ENCODE measurements at regions not wholly inside any gene's neighbourhood (a gene's known extent, or its start where the extent isn't known, plus 50 kb on each side); places are given as distances from the start of the nearest gene placed in this dataset.

- FAIRE-seq (no peak), DNase-seq (ENCODE audit: low read depth, low spot score) (no peak)
- H4K20me1 ChIP-seq (replicated peaks; ENCODE audit: control insufficient read depth, extremely low read depth, insufficient read depth, low read length): no peaks in the 10 kb centered on the region
- no peaks in the 10 kb centered on the region for H3K9me1 ChIP-seq (replicated peaks; ENCODE audit: control insufficient read depth, extremely low read depth, insufficient read depth, low read length)
- H3K9ac ChIP-seq (replicated peaks; ENCODE audit: extremely low read depth, insufficient read depth, low read length): no peak overlapping the region
- no peaks in the 10 kb centered on the region for H3K27me3 ChIP-seq (ENCODE audit: control insufficient read depth in 2 of 2, insufficient read depth in 2 of 2, low read length in 2 of 2)
- H3K4me3 ChIP-seq (replicated peaks in 1 of 3; ENCODE audit: insufficient read depth in 1 of 3, low read depth in 1 of 3, low read length in 3 of 3): no peak overlapping the region
- no peak for TF ChIP-seq JUN (IDR thresholded peaks at IDR 0.05; ENCODE audit: borderline replicate concordance, insufficient read depth, insufficient read length, low read depth)
- no peak for TF ChIP-seq MYC (IDR thresholded peaks at IDR 0.05; ENCODE audit: low read depth, low read length)
- no peak for TF ChIP-seq POLR2A (IDR thresholded peaks at IDR 0.05; ENCODE audit: low read depth, low read length)
- TF ChIP-seq, protein P1, sequence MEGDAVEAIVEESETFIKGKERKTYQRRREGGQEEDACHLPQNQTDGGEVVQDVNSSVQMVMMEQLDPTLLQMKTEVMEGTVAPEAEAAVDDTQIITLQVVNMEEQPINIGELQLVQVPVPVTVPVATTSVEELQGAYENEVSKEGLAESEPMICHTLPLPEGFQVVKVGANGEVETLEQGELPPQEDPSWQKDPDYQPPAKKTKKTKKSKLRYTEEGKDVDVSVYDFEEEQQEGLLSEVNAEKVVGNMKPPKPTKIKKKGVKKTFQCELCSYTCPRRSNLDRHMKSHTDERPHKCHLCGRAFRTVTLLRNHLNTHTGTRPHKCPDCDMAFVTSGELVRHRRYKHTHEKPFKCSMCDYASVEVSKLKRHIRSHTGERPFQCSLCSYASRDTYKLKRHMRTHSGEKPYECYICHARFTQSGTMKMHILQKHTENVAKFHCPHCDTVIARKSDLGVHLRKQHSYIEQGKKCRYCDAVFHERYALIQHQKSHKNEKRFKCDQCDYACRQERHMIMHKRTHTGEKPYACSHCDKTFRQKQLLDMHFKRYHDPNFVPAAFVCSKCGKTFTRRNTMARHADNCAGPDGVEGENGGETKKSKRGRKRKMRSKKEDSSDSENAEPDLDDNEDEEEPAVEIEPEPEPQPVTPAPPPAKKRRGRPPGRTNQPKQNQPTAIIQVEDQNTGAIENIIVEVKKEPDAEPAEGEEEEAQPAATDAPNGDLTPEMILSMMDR (IDR thresholded peaks at IDR 0.05; ENCODE audit: extremely low read depth in 1 of 2, insufficient read depth in 1 of 2, low read depth in 1 of 2, low read length in 2 of 2): no peak
- TF ChIP-seq POLR2AphosphoS5 (IDR thresholded peaks at IDR 0.05; ENCODE audit: insufficient read depth, low read depth, low read length): no peak
- TF ChIP-seq EZH2 (IDR thresholded peaks at IDR 0.05; ENCODE audit: borderline replicate concordance, low read depth, low read length, severe bottlenecking): no peak
- TF ChIP-seq MAX (IDR thresholded peaks at IDR 0.05; ENCODE audit: insufficient read depth, insufficient read length): no peak
- no peak for TF ChIP-seq GATA2 (IDR thresholded peaks at IDR 0.05; ENCODE audit: insufficient read depth, insufficient read length, low read depth, low read length)
- TF ChIP-seq FOS (IDR thresholded peaks at IDR 0.05; ENCODE audit: borderline replicate concordance, insufficient read depth, low read length): no peak
- no peak overlapping the region for H3K27ac ChIP-seq (ENCODE audit: insufficient read depth, low read depth, low read length)
- H2AFZ ChIP-seq (ENCODE audit: low read depth, low read length): no peak overlapping the region
- no TSS peak for BruUV-seq (replicated peaks)
- dilution Hi-C loops (cut with MboI; ENCODE audit: extremely low pct_ligation_motif_present, low sequenced_read_pairs) (no loop called here), intact Hi-C loops (cut with micrococcal nuclease) (no loop called here)
- CTCF ChIA-PET: interaction anchor here (0.6 kb wide), 1 partner anchor 120 kb away, joined by 3 read pairs; the partner anchor contains the start of gene KYNU
- no peaks in the 10 kb centered on the region for H3K79me2 ChIP-seq (ENCODE audit: control insufficient read depth, insufficient read depth, low read length)
- peaks cover 4% of the 10 kb centered on the region for H3K4me1 ChIP-seq (ENCODE audit: control insufficient read depth, extremely low read depth, insufficient read depth, low read length)
- H3K36me3 ChIP-seq (ENCODE audit: control insufficient read depth in 2 of 2, extremely low read depth in 1 of 2, insufficient read depth in 2 of 2, low read length in 2 of 2): no peaks in the 10 kb centered on the region
- H3K9me3 ChIP-seq (replicated peaks; ENCODE audit: control insufficient read depth, insufficient read depth, low read length): no peaks in the 10 kb centered on the region
- no peak overlapping the region for H3K4me2 ChIP-seq (ENCODE audit: insufficient read depth, low read length)
- POLR2A ChIA-PET: no interaction called here
Observed at GRCh38 chr2:142757111-142757510, 120.4 kb upstream of the KYNU start.

Data from endothelial cell of umbilical vein (primary cell).